Smooth muscle cell (in vitro differentiated cells): ENCODE measurements at regions not wholly inside any gene's neighbourhood (a gene's known extent, or its start where the extent isn't known, plus 50 kb on each side); places are given as distances from the start of the nearest gene placed in this dataset.

Source experiments
- DNase-seq: peaks from one replicate; lab custom pipeline; 2025; ENCODE audit not compliant: unreplicated experiment; lab: John Stamatoyannopoulos, UW
- H2AFZ ChIP-seq: fragments of 200-600 bp; sonication (generic); 2 replicates; pipeline ENCODE4 v1.6.0; 2016; ENCODE audit warnings: antibody characterized with exemption, low read depth, mild to moderate bottlenecking
- H3F3A ChIP-seq: fragments of 200-600 bp; sonication (generic); 2 replicates; pipeline ENCODE4 v1.6.0; 2017; ENCODE audit warnings: antibody characterized with exemption, low read depth
- H3K27ac ChIP-seq: fragments of 200-600 bp; sonication (generic); 2 replicates; pipeline ENCODE4 v1.5.1; 2016; ENCODE audit warnings: low read depth, mild to moderate bottlenecking
- H3K27me3 ChIP-seq: fragments of 200-600 bp; sonication (generic); 2 replicates; pipeline ENCODE4 v1.6.1; 2016; ENCODE audit warnings: low read depth, mild to moderate bottlenecking
- H3K36me3 ChIP-seq: fragments of 200-600 bp; sonication (generic); 2 replicates; pipeline ENCODE4 v1.5.1; 2016; ENCODE audit warnings: low read depth
- H3K4me1 ChIP-seq: fragments of 200-600 bp; sonication (generic); 2 replicates; pipeline ENCODE4 v1.5.1; 2016; ENCODE audit warnings: low read depth
- H3K4me2 ChIP-seq: fragments of 200-600 bp; sonication (generic); 2 replicates; pipeline ENCODE4 v1.6.0; 2016; ENCODE audit warnings: mild to moderate bottlenecking
- H3K4me3 ChIP-seq: fragments of 200-600 bp; sonication (generic); 2 replicates; pipeline ENCODE4 v1.5.1; 2016; ENCODE audit warnings: mild to moderate bottlenecking
- H3K79me2 ChIP-seq: fragments of 200-600 bp; sonication (generic); 2 replicates; pipeline ENCODE4 v1.6.0; 2016; ENCODE audit warnings: low read depth, mild to moderate bottlenecking
- H3K9ac ChIP-seq: fragments of 200-600 bp; sonication (generic); 2 replicates; pipeline ENCODE4 v1.6.0; 2016; ENCODE audit warnings: low read depth
- H3K9me3 ChIP-seq: fragments of 200-600 bp; sonication (generic); replicated peaks from 2 replicates; pipeline ENCODE4 v1.5.1; 2016; ENCODE audit warnings: low read depth
- H4K20me1 ChIP-seq: fragments of 200-600 bp; sonication (generic); 2 replicates; pipeline ENCODE4 v1.6.0; 2016; ENCODE audit warnings: low read depth
- CTCF ChIP-seq: fragments of 200-600 bp; sonication (generic); IDR thresholded peaks from 2 replicates; pipeline ENCODE4 v1.5.1; 2017; ENCODE audit warnings: borderline replicate concordance, mild to moderate bottlenecking, antibody characterized with exemption; ENCODE audit not compliant: insufficient read depth, poor library complexity, severe bottlenecking
- WGBS: methylation state at CpG from one replicate; pipeline ENCODE4 v1.1.7; 2016; ENCODE audit warnings: low lambda C conversion rate; 5-methylcytosine and 5-hydroxymethylcytosine counted together

- no peaks in the 10 kb centered on the region for H4K20me1 ChIP-seq
- H3K4me2 ChIP-seq: no peak overlapping the region
- H3K9me3 ChIP-seq: no peaks in the 10 kb centered on the region
- H3K9ac ChIP-seq: no peak overlapping the region
- H3K4me3 ChIP-seq: no peak overlapping the region
- DNase-seq: no peak
- TF ChIP-seq CTCF: no peak
- H3K79me2 ChIP-seq: no peaks in the 10 kb centered on the region
- H3K27me3 ChIP-seq: peaks cover 3% of the 10 kb centered on the region
- H3K4me1 ChIP-seq: no peaks in the 10 kb centered on the region
- H3K27ac ChIP-seq: no peak overlapping the region
- 100% methylated on average over 1 of the region's 1 CpG for WGBS
- no peaks in the 10 kb centered on the region for H3K36me3 ChIP-seq
- no peak overlapping the region for H2AFZ ChIP-seq
- no peaks in the 10 kb centered on the region for H3F3A ChIP-seq
Measured at GRCh38 chr12:112635036-112635435, 156.5 kb upstream of the RPH3A start.

GRCh38 chr12:112638420-112638819 is 153.1 kb upstream of the RPH3A start:
- Histone ChIP-seq H3K4me1 (no peaks in the 10 kb centered on the region), H3K4me2 (no peak overlapping the region), H3K4me3 (no peak overlapping the region), H3K27me3 (peaks cover 21% of the 10 kb centered on the region), H4K20me1 (no peaks in the 10 kb centered on the region), H3K36me3 (no peaks in the 10 kb centered on the region), H3K79me2 (no peaks in the 10 kb centered on the region), H3F3A (no peaks in the 10 kb centered on the region), H3K27ac (no peak overlapping the region), H3K9me3 (no peaks in the 10 kb centered on the region), H2AFZ (no peak overlapping the region), H3K9ac (no peak overlapping the region)
- no peak for TF ChIP-seq CTCF
- no peak for DNase-seq
- 90% methylated on average over 2 of the region's 2 CpGs for WGBS

GRCh38 chr12:112645586-112645985 is 146.0 kb upstream of the RPH3A start:
- H3F3A ChIP-seq: no peaks in the 10 kb centered on the region
- no peaks in the 10 kb centered on the region for H3K79me2 ChIP-seq
- H3K4me3 ChIP-seq: no peak overlapping the region
- peaks cover 26% of the 10 kb centered on the region for H3K27me3 ChIP-seq
- TF ChIP-seq CTCF: no peak
- no peaks in the 10 kb centered on the region for H3K36me3 ChIP-seq
- no peak overlapping the region for H2AFZ ChIP-seq
- no peaks in the 10 kb centered on the region for H4K20me1 ChIP-seq
- no peaks in the 10 kb centered on the region for H3K9me3 ChIP-seq
- H3K9ac ChIP-seq: no peak overlapping the region
- WGBS: 66% methylated on average over 7 of the region's 7 CpGs
- H3K27ac ChIP-seq: no peak overlapping the region
- no peak overlapping the region for H3K4me2 ChIP-seq
- H3K4me1 ChIP-seq: no peaks in the 10 kb centered on the region
- no peak for DNase-seq

DNA sequence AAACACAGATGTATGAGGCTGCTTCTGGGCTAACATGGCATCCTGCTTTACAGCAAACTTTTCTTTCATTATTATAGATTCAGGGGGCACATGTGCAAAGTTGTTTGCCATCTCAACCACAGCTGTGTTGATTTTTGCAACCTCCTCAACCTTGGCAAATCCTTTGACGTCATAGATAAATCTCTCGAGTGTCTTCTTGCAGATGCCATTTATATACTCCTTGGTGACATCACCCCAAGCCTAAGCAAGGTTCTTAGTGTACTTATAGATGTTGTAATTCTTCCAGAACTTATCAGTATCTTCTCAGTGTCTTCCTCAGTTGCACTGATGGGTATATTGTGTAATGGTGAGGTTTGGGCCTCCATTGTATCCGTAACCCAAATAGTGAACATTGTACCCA is 135.4 kb upstream of the RPH3A start:
- TF ChIP-seq CTCF: no peak
- Histone ChIP-seq H3K9me3 (no peaks in the 10 kb centered on the region), H3K4me2 (no peak overlapping the region), H3F3A (no peaks in the 10 kb centered on the region), H3K79me2 (no peaks in the 10 kb centered on the region), H3K27ac (no peak overlapping the region), H3K4me1 (no peaks in the 10 kb centered on the region), H2AFZ (no peak overlapping the region), H4K20me1 (no peaks in the 10 kb centered on the region), H3K4me3 (no peak overlapping the region), H3K9ac (no peak overlapping the region), H3K27me3 (no peaks in the 10 kb centered on the region), H3K36me3 (no peaks in the 10 kb centered on the region)
- no peak for DNase-seq
- 81% methylated on average over 3 of the region's 3 CpGs for WGBS
